ENCODE measurements at regions not wholly inside any gene's neighbourhood (a gene's known extent, or its start where the extent isn't known, plus 50 kb on each side); places are given as distances from the start of the nearest gene placed in this dataset.
"Not testable (repeated sequence)": the region's sequence is repeated elsewhere in the genome, so short reads cannot be mapped to it uniquely, and the experiment has no call there.

DNA sequence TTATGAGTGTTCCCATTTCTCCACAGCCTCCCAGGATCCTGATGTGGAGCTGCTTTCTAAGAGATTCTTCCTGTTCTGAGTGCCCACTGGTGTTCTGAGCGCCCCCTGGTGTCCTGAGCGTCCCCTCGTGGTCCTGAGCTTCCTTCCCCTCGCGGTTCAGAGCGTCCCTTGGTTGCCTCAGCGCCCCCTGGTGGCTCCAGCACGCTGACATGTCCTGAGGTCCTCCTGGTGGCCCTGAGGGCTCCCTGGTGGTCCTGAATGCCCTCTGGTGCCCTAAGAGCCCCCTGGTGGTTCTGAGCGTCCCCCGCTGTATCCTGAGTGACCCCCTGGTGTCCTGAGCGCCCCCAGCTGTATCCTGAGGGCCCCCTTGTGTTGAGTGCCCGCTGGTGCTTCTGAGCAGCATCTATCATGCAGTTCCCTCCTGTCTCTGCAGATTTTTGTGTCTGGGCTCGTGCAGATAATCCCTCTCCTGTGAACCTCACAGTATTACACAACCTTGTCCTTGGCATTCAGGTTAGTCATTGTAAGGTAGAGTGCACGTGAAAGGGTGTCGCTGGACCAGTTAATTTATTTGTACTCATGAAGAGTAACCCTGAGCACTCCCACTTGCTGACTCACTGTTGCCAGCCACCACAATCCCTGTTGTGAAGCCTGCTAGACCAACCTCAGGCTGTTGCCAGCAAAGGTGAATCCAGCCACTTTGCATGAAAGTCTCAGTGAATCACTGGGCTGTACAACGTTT lies 1214.9 kb downstream of the TMEM121 start:
- H2AFZ ChIP-seq (ENCODE audit: low read length); H3K14ac ChIP-seq (ENCODE audit: insufficient read length); H4K5ac ChIP-seq (ENCODE audit: insufficient read length, low read depth, low read length); H3K23me2 ChIP-seq (ENCODE audit: low read depth, low read length); H2BK12ac ChIP-seq (ENCODE audit: low read depth, low read length); H3K56ac ChIP-seq (replicated peaks; ENCODE audit: insufficient read length, low read depth, low read length); H3K27ac ChIP-seq (ENCODE audit: low read depth, low read length); H4K8ac ChIP-seq (ENCODE audit: extremely low read depth, insufficient read depth, low read length); FAIRE-seq; H4K91ac ChIP-seq (replicated peaks; ENCODE audit: insufficient read length, low read length); H2BK15ac ChIP-seq (ENCODE audit: low read length); H4K20me1 ChIP-seq (replicated peaks in 1 of 2; ENCODE audit: control insufficient read depth in 1 of 2, insufficient read depth in 2 of 2, low read length in 2 of 2); H3K4me2 ChIP-seq (ENCODE audit: insufficient read depth in 1 of 2, low read depth in 2 of 2, low read length in 2 of 2); H3K9ac ChIP-seq (replicated peaks in 1 of 4; ENCODE audit: extremely low read depth in 1 of 4, low read depth in 3 of 4, low read length in 3 of 4); H3K4me1 ChIP-seq (replicated peaks in 1 of 4; ENCODE audit: control insufficient read depth in 3 of 4, insufficient read depth in 4 of 4, low read length in 3 of 4); POLR2A ChIA-PET (ENCODE audit: partially characterized antibody); H3K23ac ChIP-seq (ENCODE audit: insufficient read length); H3K27me3 ChIP-seq (replicated peaks in 1 of 4; ENCODE audit: control insufficient read depth in 3 of 4, extremely low read depth in 1 of 4, insufficient read depth in 3 of 4, low read length in 3 of 4); H3K4ac ChIP-seq (replicated peaks; ENCODE audit: insufficient read length, low read depth, low read length); H3K79me2 ChIP-seq (ENCODE audit: control insufficient read depth in 1 of 2, insufficient read depth in 2 of 2, low read length in 2 of 2); H2BK5ac ChIP-seq (ENCODE audit: low read depth, low read length); H3K18ac ChIP-seq (ENCODE audit: extremely low read depth, low read length); H2BK20ac ChIP-seq (ENCODE audit: low read length); H3K79me1 ChIP-seq (ENCODE audit: low read depth, low read length); CTCF ChIA-PET (ENCODE audit: partially characterized antibody); H3K4me3 ChIP-seq (ENCODE audit: extremely low read depth in 1 of 4, insufficient read depth in 2 of 4, low read depth in 3 of 4, low read length in 4 of 4); H3K36me3 ChIP-seq (ENCODE audit: control insufficient read depth in 2 of 4, insufficient read depth in 4 of 4, low read length in 3 of 4); H2BK120ac ChIP-seq (replicated peaks; ENCODE audit: low read depth, low read length); H2AK5ac ChIP-seq (ENCODE audit: low read depth, low read length): not testable (repeated sequence)
- 54% methylated on average over 10 of the region's 16 CpGs; no CpG with 5 or more reads in 1 of the 2 experiments for WGBS, 2 experiments (ENCODE audit: extremely low coverage in 1 of 2, insufficient coverage in 1 of 2, insufficient read length in 1 of 2, insufficient replicate concordance in 2 of 2, low coverage in 1 of 2, low lambda C conversion rate in 2 of 2, missing lambda C conversion rate in 1 of 2)
- peaks cover 5 to 33% of the 10 kb centered on the region in 2 experiments; a peak in 3 of 4 replicates for H3K9me3 ChIP-seq (ENCODE audit: insufficient read depth in 2 of 2, low read depth in 1 of 2, low read length in 1 of 2)
- DNase-seq (ENCODE audit: low read depth in 1 of 2, low spot score in 2 of 2) = peak in 1 of 2 experiments; percentile 39
- TF ChIP-seq, protein P1, sequence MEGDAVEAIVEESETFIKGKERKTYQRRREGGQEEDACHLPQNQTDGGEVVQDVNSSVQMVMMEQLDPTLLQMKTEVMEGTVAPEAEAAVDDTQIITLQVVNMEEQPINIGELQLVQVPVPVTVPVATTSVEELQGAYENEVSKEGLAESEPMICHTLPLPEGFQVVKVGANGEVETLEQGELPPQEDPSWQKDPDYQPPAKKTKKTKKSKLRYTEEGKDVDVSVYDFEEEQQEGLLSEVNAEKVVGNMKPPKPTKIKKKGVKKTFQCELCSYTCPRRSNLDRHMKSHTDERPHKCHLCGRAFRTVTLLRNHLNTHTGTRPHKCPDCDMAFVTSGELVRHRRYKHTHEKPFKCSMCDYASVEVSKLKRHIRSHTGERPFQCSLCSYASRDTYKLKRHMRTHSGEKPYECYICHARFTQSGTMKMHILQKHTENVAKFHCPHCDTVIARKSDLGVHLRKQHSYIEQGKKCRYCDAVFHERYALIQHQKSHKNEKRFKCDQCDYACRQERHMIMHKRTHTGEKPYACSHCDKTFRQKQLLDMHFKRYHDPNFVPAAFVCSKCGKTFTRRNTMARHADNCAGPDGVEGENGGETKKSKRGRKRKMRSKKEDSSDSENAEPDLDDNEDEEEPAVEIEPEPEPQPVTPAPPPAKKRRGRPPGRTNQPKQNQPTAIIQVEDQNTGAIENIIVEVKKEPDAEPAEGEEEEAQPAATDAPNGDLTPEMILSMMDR (IDR thresholded peaks at IDR 0.05; ENCODE audit: control extremely low read depth in 1 of 3, insufficient read depth in 1 of 3, low read depth in 1 of 3, low read length in 3 of 3) = peak in 2 of 3 experiments; percentile 29 to 32; a peak in 3 of 4 replicates

Data from H1 (cell line).